Glomerular endothelial cell (primary cell): ENCODE measurements at regions not wholly inside any gene's neighbourhood (a gene's known extent, or its start where the extent isn't known, plus 50 kb on each side); places are given as distances from the start of the nearest gene placed in this dataset.

Experiments used
- DNase-seq: peaks from one replicate; pipeline ENCODE4 v3.0.0-alpha.2; 2011; ENCODE audit warnings: low read depth, low spot score; ENCODE audit errors: extremely low read depth

- DNase-seq = no peak
These were observed 127.7 kb upstream of the PDGFD start for GRCh38 chr11:104291646-104292045.

DNA sequence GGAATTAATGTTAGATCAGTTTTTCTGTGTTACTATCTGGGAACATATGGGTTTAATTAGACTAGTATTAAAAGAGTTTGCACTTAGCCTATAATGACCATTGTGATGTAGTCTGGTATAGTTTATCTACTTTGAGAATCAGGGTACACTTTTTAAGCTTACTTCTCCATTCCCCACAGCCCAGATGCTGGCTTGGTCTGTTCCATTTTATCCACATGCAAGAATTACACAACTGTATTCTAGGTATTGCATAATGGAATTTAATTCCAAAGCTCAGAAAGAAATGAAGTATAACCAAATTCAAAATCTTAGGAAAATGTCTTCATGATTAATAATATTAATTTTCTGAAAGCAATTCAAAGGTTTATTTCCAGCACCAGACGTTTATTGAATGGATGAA lies 122.2 kb upstream of the PDGFD start:
- DNase-seq = no peak

- no peak for DNase-seq
These were observed 115.6 kb upstream of the PDGFD start for GRCh38 chr11:104279587-104279986.

GRCh38 chr11:104275992-104276391 lies 112.0 kb upstream of the PDGFD start:
- DNase-seq = no peak

- no peak for DNase-seq
These were observed 96.5 kb upstream of the PDGFD start for GRCh38 chr11:104260456-104260855.

GRCh38 chr11:104259121-104259610 lies 95.2 kb upstream of the PDGFD start:
- DNase-seq = no peak

DNA sequence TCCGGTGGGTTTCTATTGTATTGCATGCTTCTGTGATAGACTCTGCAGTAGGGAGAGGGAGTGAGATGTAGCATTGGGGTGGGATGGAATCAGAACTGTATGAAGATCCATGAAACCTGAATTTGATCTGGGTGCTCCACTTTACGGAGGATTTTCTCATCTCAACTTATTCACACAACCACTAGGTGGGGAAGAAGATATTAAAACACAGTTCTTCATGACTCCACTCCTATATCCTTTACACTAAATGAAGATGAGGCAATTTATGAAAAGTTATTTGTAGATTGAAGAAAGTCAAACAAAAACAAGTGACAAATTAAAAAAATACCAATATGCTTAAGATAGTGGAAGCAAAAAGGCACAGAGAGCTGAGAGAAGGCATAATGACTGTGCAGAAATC lies 92.6 kb upstream of the PDGFD start:
- no peak for DNase-seq

DNA sequence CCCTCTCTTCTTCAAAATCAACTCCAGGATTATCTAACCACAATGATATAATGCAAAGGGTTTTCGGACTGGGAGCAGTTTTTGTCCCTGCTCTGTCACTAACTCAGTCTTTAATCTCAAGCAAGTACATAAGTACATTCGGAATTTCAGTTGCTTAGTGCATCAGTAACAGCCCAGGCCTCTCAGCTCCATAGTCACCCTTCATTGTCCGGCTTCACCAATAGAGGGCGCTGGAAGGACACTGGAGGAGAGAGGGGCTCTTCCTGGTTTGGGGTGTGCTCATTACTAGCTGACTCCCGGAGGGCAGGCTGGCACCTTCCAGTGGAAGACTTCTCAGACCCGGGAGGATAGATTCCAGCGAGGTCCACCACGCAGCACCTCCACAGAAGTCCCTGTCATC lies 90.4 kb upstream of the PDGFD start:
- DNase-seq = no peak

GRCh38 chr11:104246590-104246989 lies 82.6 kb upstream of the PDGFD start:
- no peak for DNase-seq

GRCh38 chr11:104238916-104239315 lies 75.0 kb upstream of the PDGFD start:
- no peak for DNase-seq

DNA sequence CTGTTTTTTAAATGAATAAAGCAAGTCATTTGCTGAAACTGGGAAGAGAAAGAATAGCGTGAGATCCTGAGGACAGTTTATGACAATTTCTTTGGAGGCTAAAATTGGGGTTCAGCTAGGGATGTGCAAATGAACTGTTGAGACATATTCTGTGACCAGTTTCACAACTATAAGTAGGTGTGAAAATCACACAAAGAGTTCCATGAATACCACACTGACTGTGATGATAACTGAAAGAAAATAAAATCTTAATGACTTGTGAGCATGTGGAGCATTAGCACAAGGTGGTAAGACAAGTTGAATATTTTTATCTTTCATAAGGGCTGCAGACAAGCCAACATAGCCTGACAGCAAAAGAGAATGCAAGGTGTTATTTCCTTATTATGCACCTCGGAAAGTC lies 61.1 kb upstream of the PDGFD start:
- no peak for DNase-seq

DNA sequence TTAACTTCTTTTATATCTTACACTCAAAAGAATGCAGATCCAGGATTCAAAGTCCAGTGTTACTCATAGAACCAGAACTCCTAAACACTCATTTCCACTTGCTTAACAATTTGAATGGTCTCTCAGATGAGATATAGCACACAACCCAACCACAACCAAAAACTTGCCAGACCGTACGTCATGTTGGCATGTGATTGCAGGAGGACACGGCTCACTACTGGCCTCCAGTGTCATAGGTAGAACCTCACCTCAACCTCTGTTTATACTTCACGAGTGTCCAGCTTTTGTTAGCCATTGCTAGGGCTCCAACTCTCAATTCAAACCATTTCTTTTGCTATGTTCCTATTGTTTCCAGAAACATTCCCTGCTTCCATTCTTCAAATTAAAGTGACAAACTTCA lies 58.5 kb upstream of the PDGFD start:
- DNase-seq = no peak

DNA sequence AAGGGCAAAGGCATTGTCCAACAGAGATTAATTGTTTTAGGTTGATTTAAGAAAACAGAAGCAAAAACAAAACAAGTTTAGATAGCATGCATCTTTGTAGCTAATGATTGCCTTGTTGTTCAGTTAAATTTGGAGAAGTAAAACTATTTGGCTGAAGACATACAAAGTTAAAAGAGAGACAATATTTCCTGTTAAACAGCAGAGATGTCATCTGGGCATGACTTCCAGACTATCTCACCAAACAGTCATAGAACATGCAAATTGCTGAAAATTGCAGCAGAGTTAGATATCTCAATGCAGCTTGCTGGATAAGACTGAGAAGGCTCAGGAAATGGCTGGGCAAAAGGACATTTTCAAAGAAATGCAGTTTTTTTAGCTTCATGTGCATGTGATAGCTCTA lies 57.5 kb upstream of the PDGFD start:
- DNase-seq = no peak

GRCh38 chr11:104219096-104219495 lies 55.1 kb upstream of the PDGFD start:
- no peak for DNase-seq

- DNase-seq = no peak
These were observed 50.6 kb upstream of the PDGFD start for GRCh38 chr11:104214517-104214916.
